GM12891 (cell line): ENCODE measurements at regions not wholly inside any gene's neighbourhood (a gene's known extent, or its start where the extent isn't known, plus 50 kb on each side); places are given as distances from the start of the nearest gene placed in this dataset.
"Not testable (repeated sequence)": the region's sequence is repeated elsewhere in the genome, so short reads cannot be mapped to it uniquely, and the experiment has no call there.

Source experiments
- POLR2A ChIP-seq: IDR thresholded peaks from 2 replicates; pipeline ENCODE4 v1.6.1; 2011; ENCODE audit warnings: low read depth, low read length, control low read depth
- POLR2AphosphoS5 ChIP-seq: IDR thresholded peaks from 2 replicates; pipeline ENCODE4 v1.6.1; 2011; ENCODE audit warnings: low read depth, low read length, control low read depth

DNA sequence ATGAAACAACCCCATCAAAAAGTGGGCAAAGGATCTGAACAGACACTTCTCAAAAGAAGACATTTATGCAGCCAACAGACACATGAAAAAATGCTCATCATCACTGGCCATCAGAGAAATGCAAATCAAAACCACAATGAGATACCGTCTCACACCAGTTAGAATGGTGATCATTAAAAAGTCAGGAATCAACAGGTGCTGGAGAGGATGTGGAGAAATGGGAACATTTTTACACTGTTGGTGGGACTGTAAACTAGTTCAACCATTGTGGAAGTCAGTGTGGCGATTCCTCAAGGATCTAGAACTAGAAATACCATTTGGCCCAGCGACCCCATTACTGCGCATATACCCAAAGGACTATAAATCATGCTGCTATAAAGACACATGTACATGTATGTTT lies 179.1 kb downstream of the LRRC70 start:
- TF ChIP-seq POLR2A, POLR2AphosphoS5: not testable (repeated sequence)
